DMS53 (cell line): ENCODE measurements at regions not wholly inside any gene's neighbourhood (a gene's known extent, or its start where the extent isn't known, plus 50 kb on each side); places are given as distances from the start of the nearest gene placed in this dataset.

Experiments used
- DNase-seq: peaks from one replicate; lab custom pipeline; 2025; lab: John Stamatoyannopoulos, UW

DNA sequence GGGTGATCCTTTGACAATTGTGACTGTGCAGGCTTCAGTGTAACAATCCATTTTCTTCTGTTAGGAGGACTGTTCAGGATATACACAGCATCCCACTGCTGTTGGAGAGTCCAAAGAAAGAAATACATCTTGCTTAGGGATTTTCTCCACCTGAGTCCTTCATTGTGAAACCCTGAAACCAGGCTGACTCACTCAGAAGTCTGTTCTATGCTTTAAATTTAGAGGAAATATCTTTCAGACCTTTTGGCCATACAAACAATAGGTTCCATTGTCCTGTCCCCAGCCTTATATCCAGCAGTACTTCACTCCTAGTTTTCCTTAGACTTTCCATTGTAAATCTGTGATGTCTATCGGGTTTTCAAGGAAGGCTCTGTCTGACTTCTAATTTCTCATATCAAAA lies 379.1 kb downstream of the SUCLA2 start:
- no peak for DNase-seq

GRCh38 chr13:47611664-47612288 lies 389.3 kb downstream of the SUCLA2 start:
- no peak for DNase-seq

DNA sequence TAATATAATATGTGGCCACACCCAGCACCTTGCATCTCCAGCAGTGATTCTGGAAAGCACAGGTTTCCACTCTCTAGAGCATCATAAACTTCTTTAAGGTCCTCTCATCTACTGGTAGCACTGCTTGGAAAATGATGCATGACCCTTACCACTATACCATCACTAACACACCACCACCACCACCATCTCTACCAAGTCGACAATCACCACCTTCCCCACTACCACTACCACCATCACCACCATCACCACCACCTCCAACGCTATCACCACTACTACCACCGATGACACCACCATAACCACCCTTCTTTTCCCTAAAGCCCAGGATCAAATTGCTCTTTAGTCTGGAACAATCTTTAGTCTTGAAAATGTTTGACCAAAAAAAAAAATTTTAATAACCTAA lies 390.4 kb downstream of the SUCLA2 start:
- DNase-seq: no peak

GRCh38 chr13:47603365-47603764 lies 397.7 kb downstream of the SUCLA2 start:
- no peak for DNase-seq

- DNase-seq: peak; percentile 27
These were observed 402.6 kb downstream of the SUCLA2 start for GRCh38 chr13:47598340-47598911.

DNA sequence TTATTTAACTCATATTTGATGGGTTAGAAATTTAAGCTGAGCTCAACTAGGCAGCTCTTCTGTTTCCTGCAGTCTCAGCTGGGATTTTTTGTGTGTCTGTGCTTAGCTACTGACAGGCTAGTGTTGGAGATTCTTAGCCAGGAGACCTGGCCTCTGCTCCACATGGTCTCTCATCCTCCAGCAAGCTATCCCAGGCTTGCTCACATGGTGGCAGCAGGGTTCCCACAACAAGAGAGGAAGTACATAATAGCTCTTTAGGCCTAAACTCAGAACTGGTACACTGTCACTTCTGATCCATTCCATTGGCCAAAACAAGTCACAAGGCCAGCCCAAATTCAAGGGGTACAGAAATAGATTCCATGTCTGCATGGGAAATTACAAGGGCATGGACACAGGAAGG lies 406.2 kb downstream of the SUCLA2 start:
- peak; percentile 58 for DNase-seq

- DNase-seq: no peak
These were observed 408.8 kb downstream of the SUCLA2 start for GRCh38 chr13:47592256-47592655.

DNA sequence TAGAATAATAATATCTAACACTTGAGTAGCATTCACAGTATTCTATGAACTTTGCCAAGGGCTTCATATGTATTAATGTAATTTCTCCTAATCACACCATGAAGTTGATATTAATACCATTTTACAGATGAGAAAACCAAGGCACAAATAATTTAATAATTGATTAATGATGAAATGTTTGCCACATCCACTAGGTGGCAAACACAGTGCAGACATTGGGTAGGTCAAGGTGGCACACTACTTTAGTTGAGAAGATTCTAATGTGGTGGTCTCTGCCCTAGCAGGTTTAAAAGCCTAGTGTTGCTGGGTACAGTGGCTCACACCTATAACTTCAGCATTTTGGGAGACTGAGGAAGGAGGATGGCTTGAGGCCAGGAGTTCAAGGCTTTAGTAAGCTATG lies 412.4 kb downstream of the SUCLA2 start:
- DNase-seq: no peak

GRCh38 chr13:47572375-47572774 lies 428.7 kb downstream of the SUCLA2 start:
- no peak for DNase-seq

- DNase-seq: peak; percentile 1
These were observed 437.0 kb downstream of the SUCLA2 start for GRCh38 chr13:47564041-47564440.

DNA sequence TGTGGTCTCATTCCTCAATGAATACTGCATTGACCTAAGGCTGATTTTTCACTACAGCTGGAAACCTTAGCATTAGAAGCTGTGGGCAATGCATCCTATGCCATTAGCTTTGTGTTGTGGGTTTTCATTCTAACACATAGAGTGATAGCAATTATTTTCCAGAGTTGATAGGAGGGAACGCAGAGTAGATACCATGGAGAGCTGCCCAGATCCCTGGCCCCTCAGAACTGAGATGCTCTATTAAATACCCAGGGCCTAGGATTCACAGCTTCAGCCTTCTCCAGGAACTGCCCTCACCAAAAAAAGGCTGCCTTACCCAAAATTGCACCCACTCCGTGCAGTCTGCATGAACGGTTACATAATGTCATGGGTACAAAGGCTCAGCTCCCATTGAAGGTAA lies 444.4 kb downstream of the SUCLA2 start:
- no peak for DNase-seq

DNA sequence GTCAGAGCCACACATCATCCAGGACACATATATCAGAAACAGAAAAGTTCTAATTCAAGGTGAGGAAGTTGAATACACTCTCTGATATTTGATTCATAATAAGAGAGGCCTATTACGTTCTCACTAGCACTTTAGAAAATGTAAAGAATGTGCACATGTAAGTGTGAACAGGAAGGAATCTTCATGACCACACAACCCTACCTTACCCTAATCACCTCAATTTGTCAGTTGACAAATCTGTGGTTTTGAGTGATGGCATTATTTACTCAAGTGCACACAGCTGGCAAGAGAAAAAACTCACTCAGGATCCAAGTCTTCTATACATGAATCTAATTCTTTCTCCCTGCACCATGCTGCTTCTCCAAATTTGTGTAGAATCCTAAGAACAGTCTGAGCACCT lies 445.8 kb downstream of the SUCLA2 start:
- DNase-seq: peak; percentile 45

DNA sequence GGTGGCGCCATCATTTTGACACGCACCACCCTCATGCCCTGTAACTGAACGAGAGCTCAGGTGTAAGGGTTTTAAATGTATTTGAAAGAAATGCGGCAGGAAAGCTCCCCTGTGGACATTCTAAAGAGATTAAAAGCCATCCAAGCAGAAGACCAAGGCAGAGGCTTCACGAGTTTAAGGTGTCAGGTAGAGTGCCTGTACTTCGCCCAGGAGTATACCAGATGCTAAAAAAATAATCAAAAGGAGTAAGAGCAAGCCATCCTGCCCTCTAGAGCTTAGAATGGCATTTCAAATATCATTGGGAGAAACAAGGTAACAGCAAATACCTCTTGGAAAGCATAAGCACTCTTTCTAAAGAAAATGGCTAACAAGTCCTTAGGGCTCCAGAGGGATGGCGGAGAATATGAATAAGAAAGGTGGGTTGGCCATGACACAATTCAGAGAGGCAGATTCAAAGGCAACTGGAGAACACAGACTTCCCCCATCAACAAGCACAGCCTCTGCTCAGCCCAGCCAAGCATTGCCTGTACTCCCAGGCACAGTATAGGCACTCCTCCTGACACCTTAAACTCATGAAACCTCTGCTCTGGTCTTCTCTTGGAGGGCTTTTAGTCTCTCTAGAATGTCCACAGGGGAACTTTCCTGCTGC lies 447.6 kb downstream of the SUCLA2 start:
- no peak for DNase-seq

DNA sequence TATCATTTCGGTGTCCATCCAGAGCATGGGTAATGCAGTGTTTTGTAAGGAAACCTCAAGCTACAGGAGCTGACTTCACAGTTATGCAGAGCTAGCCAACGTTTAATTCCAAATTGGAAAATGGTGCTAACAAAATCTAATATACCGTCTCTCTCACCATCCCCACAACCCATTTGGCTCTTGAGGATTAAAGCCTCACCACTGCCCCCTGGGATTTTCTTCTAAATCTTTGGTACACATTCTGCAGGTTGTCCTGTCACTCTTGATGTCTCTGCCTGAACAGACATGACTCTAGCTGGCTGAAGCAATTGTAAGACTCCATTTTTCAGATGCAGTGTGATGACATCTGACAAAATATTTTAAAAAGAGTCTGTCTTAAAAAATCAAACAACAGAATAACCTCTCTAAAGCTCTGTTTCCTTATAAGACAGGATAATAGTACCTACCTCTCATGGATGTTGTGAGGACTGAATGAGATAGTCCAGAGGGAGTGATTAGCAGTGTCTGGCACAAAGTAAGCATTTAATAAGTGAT lies 451.8 kb downstream of the SUCLA2 start:
- peak; percentile 2 for DNase-seq

DNA sequence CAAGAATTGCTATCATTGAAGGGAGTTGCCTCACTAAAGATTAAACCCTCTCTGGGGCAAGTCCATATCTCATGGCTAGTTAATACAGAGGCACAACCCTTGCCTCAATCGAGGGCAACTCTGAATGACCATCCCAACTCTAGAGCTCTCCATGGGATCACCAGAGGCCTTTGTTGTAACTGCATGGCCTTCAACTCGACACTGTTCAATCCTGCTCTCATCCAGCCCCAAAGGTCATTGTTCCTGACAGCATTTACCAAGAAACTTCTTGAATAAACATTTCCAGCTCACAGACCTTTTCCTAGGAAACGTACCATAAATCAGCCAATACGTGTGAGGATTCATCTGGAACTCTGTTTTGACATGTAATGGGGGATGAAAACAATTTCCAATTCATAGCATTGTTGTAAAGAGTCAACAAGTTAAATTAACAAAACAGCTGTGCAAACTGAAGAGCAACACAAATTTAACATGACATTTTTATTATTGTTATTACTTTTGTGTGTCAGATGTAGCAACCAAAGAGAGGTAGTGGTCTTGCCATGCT lies 452.7 kb downstream of the SUCLA2 start:
- DNase-seq: no peak

GRCh38 chr13:47546391-47547225 lies 454.5 kb downstream of the SUCLA2 start:
- no peak for DNase-seq

DNA sequence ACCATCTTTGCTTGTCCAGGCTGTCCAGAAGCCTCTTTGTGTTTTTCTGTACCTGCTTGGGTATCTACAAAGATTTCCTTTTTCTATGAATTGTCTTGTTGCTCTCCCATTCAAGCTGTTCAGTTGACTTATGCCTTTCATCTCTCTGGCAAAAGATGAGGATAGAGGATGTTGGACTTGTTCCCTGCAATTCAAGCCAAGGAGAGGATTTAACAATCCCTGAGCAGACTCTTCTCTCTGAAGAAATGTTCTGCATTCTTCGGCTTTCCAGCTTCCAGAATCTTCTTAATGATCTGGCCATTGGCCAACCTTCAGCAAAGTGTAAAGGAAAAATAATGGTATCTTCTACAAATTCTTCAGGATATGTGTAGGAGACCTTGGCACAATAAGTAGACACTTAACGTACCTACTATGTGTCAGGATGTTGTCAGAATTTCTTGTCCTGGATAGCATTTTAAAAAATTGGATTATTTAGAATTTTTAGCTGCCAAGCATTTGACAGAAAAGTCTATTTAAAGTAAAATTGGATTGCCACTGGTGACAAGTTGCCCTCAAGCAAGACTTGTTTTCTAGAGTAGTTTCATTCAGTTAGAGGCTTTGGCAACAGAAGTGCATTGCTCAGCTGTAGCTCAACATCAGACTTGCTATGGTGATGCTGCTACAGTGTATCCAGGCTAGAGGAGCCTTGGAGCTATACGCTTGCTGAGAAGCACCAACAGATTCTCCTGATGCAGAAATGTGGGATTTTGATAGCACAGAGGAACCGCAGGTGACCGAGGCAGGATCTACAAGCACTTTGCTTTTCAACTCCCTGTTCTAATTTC lies 455.7 kb downstream of the SUCLA2 start:
- DNase-seq: no peak

GRCh38 chr13:47539317-47539716 lies 461.8 kb downstream of the SUCLA2 start:
- DNase-seq: no peak

DNA sequence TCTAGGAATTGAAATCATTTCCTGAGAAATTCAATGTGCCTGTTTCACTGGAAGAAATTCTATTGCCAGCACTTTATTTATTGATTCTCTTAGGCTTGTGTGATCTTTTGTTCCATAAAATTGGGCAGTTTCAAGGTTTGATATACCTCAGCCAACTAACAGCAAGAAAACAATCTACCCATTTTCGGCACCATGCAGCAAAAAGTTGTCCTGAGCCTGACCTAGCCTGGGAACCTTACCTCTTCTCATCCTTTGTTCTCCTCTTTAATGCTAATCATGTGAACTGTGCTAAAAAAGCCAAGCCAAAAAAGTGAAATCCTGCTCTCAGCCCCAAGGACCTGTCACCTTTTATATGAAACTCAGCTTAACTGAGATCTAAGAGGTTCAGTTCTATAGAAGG lies 477.3 kb downstream of the SUCLA2 start:
- no peak for DNase-seq

DNA sequence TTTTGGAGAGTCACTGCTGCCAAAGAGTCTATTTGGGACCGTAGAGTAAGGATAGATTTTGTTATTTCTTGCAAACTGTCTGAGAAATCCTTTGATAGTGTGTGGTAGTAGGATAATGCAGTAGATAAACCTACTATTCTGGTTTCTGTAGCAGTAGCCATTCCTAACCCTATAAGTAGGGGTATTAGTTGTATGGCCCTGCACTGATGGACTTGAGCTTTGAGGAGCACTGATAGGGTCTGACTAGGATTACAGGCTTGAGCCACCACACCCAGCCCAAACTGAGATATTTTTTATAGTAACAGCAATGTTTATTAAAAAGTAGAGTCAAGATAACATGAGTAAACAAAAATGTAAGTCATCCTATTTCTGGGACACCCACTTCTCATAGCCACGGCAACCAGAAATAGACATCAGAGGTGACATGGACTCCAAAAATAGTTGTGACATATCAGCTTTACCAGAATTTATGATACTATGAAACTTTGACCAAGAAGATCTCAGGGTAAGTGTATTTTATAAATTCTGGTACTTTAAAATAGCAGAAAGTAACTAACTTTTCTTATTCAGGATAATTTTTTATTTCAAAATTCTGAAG lies 479.1 kb downstream of the SUCLA2 start:
- DNase-seq: no peak

DNA sequence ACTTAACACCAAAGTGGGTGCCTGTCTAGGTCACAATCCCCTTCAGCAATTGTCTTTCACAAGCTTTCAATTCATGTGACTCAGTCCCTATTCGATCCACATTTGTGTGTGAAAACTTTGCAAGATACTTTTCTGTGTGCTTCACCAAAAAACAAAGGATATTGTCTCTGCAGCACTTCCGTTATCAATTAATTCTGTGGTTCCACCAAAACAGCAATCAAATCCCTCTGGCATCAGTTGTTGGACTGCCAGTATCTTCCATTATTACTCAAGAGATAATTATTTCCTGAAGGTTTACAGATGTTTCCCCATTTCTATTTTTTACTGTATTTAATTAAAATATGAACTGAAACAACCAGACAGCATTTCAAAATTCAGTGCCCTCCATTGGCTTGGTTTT lies 481.4 kb downstream of the SUCLA2 start:
- no peak for DNase-seq
